GM12874 (cell line): ENCODE measurements at regions not wholly inside any gene's neighbourhood (a gene's known extent, or its start where the extent isn't known, plus 50 kb on each side); places are given as distances from the start of the nearest gene placed in this dataset.

Experiments used
- TF ChIP-seq, protein P1 (sequence below): IDR thresholded peaks from 2 replicates; pipeline ENCODE4 v1.5.1; 2011; ENCODE audit warnings: low read depth, mild to moderate bottlenecking, control low read depth, low read length, moderate library complexity; ENCODE audit not compliant: insufficient read depth

DNA sequence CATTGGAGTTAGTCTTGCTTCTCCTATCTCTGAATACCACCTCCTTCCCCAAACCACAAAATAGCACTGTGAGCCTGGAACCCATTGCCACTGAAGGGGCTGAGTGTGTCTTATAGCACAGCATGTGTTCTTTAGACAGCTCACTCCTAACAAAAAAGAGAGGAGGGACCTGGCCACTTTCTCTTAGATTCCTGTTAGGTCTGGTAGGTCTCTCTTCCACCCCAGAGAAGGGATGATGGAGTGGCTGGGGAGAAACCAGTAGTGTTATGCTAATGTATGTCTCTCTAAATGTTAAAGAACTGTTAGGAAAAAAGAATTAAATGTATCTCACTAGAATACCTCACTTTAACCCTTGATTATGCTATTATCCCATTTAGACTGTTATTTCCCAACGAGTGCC is 340.3 kb downstream of the EPHA7 start:
- TF ChIP-seq, protein P1, sequence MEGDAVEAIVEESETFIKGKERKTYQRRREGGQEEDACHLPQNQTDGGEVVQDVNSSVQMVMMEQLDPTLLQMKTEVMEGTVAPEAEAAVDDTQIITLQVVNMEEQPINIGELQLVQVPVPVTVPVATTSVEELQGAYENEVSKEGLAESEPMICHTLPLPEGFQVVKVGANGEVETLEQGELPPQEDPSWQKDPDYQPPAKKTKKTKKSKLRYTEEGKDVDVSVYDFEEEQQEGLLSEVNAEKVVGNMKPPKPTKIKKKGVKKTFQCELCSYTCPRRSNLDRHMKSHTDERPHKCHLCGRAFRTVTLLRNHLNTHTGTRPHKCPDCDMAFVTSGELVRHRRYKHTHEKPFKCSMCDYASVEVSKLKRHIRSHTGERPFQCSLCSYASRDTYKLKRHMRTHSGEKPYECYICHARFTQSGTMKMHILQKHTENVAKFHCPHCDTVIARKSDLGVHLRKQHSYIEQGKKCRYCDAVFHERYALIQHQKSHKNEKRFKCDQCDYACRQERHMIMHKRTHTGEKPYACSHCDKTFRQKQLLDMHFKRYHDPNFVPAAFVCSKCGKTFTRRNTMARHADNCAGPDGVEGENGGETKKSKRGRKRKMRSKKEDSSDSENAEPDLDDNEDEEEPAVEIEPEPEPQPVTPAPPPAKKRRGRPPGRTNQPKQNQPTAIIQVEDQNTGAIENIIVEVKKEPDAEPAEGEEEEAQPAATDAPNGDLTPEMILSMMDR, result no peak

DNA sequence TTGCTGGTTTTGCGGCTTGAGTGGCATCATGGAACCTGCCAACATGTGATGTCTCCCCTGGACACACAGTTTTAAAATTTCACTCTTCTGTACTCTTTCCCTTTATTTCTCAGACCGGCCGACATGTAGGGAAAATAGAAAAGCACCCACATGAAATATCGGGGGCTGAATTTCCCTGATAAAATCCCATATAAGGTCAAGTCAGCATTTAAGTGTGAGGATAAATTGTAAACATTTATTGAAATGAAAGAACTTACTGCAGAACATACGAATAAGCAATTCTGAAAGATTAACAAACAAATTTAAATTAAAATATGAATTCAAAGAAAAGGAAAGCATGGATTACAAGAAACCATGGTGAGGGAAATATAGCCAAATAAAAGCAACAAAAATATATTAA is 345.5 kb downstream of the EPHA7 start:
- TF ChIP-seq, protein P1, result no peak

DNA sequence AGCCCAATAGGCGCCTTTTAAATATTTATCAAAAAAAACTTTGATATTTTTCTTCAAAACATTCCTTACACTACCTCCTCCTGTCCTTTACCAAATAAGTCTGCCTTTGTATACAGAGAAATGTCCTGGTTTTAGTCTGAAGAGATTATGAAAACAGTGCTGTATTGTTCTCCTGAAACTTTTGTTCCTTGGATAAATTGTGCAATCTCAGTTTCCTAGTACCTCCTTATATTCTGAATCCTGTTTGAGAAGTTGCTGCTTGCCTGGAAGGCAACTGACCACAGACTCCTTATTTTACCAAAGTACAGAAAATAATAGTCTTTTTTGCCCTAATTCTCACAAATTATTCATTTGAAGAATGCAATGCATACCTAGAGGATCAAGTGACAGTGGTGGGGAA is 349.5 kb downstream of the EPHA7 start:
- TF ChIP-seq, protein P1, result no peak

DNA sequence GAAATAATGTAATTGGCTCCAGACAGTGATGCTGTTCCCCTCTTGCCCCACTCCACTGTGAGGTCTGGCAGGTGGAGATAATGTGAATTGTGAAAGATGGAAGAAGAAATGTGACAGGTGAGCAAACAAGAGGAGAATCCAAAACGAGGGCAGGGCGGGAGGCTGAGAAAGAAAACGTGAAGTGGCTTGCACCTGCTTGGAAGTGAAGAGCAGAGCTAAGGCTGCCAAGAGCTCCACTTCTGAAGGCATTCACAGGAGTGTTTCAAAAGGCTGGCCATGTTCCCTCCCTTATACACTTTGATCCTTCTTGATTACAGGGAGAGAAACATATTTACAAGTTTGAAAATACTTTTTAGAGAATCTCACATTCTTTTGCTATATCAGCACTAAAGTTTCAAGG is 359.4 kb downstream of the EPHA7 start:
- TF ChIP-seq, protein P1, result no peak

DNA sequence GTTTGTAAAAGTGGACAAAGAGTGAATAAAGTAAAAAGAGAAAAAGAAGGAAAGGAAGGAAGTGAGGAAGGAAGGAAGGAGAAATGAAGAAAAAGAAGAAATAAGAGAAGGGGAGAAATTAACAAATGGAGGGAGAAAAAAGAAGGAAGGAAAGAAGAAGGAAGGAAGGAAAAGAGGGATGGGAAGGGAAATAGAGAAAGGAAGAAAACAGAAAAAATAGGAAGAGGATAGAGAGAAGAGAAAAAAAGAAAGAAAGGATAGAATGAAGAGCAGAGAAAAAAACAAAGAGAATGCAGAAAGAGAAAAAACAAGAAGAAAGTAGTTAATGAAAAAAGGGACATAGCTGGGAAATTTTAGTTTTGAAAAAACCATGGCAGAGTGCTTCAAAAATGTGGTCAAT is 361.8 kb downstream of the EPHA7 start:
- TF ChIP-seq, protein P1, result no peak

DNA sequence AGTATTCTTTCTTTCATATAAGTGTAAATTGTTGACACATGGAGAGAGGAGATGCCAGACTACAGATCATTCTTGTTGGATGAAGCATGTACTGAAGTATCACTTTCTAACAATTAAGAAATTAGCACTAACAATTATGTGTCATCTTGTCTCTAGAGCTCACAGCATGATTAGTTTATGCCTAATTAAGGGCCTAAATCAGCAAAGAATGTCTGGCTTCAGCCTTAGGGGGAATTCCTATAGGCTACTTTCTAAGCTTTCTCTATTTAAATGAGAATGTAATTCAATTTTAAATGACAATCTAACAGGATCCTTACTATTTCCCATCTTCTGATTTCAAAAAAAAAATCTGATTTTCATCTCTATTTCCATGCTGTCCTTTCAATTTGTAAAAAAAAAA is 371.0 kb downstream of the EPHA7 start:
- TF ChIP-seq, protein P1, result no peak

DNA sequence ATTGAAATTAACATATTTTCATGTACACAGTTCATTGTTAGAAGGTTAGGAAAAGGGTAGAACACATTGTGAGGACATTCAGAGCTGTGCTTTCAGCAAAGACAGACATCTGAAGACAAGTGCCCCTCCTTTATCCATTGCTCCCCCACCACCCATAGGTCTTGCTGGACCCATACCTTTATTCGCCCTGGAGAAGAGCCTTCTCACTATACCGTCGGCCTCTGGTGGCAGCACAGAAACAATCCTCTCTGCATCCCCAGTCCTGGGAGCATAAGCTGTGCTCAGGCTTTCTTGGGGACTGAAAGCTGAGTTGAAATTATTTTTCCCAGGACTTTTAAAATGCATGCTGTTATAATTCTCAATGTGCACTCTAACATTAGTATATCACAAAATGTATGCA is 372.3 kb downstream of the EPHA7 start:
- TF ChIP-seq, protein P1, result no peak

DNA sequence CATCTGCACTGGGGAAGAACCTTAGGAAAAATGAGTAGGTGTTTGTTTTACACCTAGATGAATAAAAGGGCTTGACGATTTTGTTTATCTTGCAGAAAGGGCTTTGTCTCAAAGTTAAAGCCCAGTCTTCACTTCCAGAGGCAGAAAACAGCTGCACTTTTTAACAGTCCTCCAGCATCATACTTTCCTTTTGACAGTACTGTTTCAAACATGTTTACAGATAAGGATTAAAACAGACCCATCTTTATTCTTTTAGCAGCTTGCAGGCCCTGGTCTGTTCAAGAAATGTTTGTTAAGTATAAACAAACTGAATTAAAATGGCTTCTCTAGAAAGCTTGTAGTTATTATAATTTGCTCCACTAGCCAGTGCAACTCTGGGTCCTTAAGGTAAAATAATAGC is 374.2 kb downstream of the EPHA7 start:
- TF ChIP-seq, protein P1, result no peak
